Stomach (tissue), 4 donors: ENCODE measurements at regions not wholly inside any gene's neighbourhood (a gene's known extent, or its start where the extent isn't known, plus 50 kb on each side); places are given as distances from the start of the nearest gene placed in this dataset.

ENCODE experiments used
- EP300 ChIP-seq: sonication (generic); formaldehyde crosslinking; IDR thresholded peaks from one replicate; pipeline ENCODE4 v1.6.1; 2017; ENCODE audit warnings: antibody characterized with exemption
- POLR2A ChIP-seq, 4 donors: fragments of 450-650 bp; IDR thresholded peaks; one replicate each; pipeline ENCODE4 v1.6.1; 2016; ENCODE audit warnings: antibody characterized with exemption in 4 of 4, control low read depth in 2 of 4, mild to moderate bottlenecking in 1 of 4, moderate library complexity in 1 of 4
- POLR2AphosphoS5 ChIP-seq, 3 donors: sonication (generic); formaldehyde crosslinking; IDR thresholded peaks; one replicate each; pipeline ENCODE4 v1.6.1; 2016; ENCODE audit warnings: antibody characterized with exemption in 3 of 3
- TF ChIP-seq, protein P1 (sequence below), 7 experiments: fragments of 450-650 bp in 4 of 7; fragments of 200-600 bp in 3 of 7; sonication (generic) in 3 of 7; IDR thresholded peaks; one replicate each; pipeline ENCODE4 v1.5.1; 2016 to 2019; ENCODE audit warnings: antibody characterized with exemption in 7 of 7, control low read depth in 2 of 7, mild to moderate bottlenecking in 1 of 7

GRCh38 chr2:114294741-114295140 is 147.7 kb upstream of the DPP10 start:
- TF ChIP-seq, protein P1, sequence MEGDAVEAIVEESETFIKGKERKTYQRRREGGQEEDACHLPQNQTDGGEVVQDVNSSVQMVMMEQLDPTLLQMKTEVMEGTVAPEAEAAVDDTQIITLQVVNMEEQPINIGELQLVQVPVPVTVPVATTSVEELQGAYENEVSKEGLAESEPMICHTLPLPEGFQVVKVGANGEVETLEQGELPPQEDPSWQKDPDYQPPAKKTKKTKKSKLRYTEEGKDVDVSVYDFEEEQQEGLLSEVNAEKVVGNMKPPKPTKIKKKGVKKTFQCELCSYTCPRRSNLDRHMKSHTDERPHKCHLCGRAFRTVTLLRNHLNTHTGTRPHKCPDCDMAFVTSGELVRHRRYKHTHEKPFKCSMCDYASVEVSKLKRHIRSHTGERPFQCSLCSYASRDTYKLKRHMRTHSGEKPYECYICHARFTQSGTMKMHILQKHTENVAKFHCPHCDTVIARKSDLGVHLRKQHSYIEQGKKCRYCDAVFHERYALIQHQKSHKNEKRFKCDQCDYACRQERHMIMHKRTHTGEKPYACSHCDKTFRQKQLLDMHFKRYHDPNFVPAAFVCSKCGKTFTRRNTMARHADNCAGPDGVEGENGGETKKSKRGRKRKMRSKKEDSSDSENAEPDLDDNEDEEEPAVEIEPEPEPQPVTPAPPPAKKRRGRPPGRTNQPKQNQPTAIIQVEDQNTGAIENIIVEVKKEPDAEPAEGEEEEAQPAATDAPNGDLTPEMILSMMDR (IDR thresholded peaks at IDR 0.05) = no peak
- no peak for TF ChIP-seq POLR2A (IDR thresholded peaks at IDR 0.05)
- TF ChIP-seq POLR2AphosphoS5 (IDR thresholded peaks at IDR 0.05) = no peak
- TF ChIP-seq EP300 = no peak
